ENCODE measurements at regions not wholly inside any gene's neighbourhood (a gene's known extent, or its start where the extent isn't known, plus 50 kb on each side); places are given as distances from the start of the nearest gene placed in this dataset.

DNA sequence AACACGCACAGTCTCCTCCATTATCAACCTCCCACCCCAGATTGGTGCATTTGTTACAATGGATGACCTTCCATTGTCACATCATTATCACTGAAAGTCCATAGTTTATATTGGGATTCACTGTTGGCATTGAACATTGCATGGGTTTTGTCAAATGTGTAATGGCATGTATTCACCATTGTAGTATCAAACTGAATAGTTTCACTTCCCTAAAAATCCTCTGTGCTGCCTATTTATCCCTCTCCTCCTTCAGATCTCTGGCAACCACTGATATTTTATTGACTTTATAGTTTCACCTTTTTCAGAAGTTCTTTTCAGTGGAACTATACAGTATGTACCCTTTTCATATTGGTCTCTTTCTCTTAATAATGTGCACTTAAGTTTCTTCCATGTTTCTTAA is 1565.4 kb downstream of the PCDH18 start:
- TF ChIP-seq POLR2A (IDR thresholded peaks at IDR 0.05) (no peak), CTCF (IDR thresholded peaks at IDR 0.05) (no peak)
